ENCODE measurements at regions not wholly inside any gene's neighbourhood (a gene's known extent, or its start where the extent isn't known, plus 50 kb on each side); places are given as distances from the start of the nearest gene placed in this dataset.

DNA sequence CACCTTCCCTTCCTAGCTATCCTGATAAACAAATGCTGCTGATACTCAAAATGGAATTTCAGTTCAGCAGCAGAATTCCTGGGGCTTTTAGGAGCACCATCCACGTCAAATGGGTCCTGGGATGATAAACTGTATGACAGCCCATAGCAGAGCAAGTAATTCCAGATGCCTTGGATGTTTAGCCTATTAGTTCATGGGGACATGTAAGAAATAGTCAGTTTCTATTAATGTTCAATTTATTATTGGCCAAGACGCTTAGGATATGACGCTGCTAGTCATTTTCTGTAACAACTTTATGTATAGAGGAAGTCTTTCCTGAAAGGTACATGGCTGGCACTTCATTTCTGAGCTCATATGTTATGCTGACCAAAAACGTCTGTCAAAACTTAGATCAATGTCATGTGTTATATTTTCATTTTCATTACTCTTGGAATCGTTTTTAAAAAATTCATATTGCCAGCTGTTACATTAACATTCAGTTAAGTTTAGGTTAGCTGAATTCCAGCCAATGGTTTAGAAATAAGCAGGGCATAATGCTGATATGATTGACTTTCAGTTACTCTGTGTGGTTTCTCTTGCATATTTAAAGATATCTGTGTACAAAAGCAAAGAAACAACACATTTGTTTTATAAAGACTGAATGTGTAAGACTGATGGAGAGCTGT is 243.8 kb downstream of the CSNK1G3 start:
- TF ChIP-seq ZFX (IDR thresholded peaks at IDR 0.05; ENCODE audit: borderline replicate concordance) (no peak), CTCF (IDR thresholded peaks at IDR 0.05) (no peak)
- no peak overlapping the region for H3K27ac ChIP-seq

GRCh38 chr5:123754908-123755307 is 242.9 kb downstream of the CSNK1G3 start:
- TF ChIP-seq ZFX (IDR thresholded peaks at IDR 0.05; ENCODE audit: borderline replicate concordance): no peak
- TF ChIP-seq CTCF (IDR thresholded peaks at IDR 0.05): no peak
- H3K27ac ChIP-seq: no peak overlapping the region

GRCh38 chr5:123753937-123754891 is 242.2 kb downstream of the CSNK1G3 start:
- H3K27ac ChIP-seq: no peak overlapping the region
- TF ChIP-seq CTCF (IDR thresholded peaks at IDR 0.05): no peak
- no peak for TF ChIP-seq ZFX (IDR thresholded peaks at IDR 0.05; ENCODE audit: borderline replicate concordance)

GRCh38 chr5:123753180-123753936 is 241.4 kb downstream of the CSNK1G3 start:
- no peak for TF ChIP-seq CTCF (IDR thresholded peaks at IDR 0.05)
- no peak for TF ChIP-seq ZFX (IDR thresholded peaks at IDR 0.05; ENCODE audit: borderline replicate concordance)
- no peak overlapping the region for H3K27ac ChIP-seq

DNA sequence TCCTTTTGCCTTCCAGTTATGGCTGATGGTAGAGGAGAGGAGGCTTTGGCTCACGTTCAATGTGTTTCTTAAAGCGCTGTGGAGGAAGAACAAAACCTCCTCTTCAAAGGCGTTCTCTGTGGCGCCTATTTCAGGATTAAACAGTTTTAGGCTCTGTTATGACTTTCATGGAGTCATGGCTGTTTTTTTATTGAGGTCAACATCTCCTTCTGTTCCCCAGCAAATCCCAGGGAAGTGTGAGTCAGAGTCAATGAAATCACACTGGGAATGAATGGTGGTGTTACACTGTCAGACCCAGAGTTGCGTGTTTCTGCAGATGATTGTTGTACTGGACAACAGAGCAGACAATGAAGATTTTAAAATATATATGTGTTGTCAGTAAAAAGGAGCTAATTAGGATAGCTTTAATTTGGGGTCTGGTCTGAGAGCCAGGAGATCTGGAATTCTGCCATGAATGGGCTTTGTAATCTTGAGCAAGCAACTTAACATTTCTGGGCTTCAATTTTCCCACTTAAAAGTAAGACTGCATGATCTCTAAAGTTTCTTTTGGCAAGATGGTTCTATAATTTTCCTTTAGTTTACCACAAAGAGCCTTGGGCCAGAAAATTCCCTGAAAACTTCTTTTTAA is 240.7 kb downstream of the CSNK1G3 start:
- no peak overlapping the region for H3K27ac ChIP-seq
- TF ChIP-seq CTCF (IDR thresholded peaks at IDR 0.05) (no peak), ZFX (IDR thresholded peaks at IDR 0.05; ENCODE audit: borderline replicate concordance) (no peak)

GRCh38 chr5:123751670-123752069 is 239.7 kb downstream of the CSNK1G3 start:
- TF ChIP-seq ZFX (IDR thresholded peaks at IDR 0.05; ENCODE audit: borderline replicate concordance) (no peak), CTCF (IDR thresholded peaks at IDR 0.05) (no peak)

More at GRCh38 chr5:123751670-123752069, 239.7 kb downstream of the CSNK1G3 start:
- no peak overlapping the region for H3K27ac ChIP-seq

All from 22Rv1 (cell line).